H1 (cell line): ENCODE measurements at regions not wholly inside any gene's neighbourhood (a gene's known extent, or its start where the extent isn't known, plus 50 kb on each side); places are given as distances from the start of the nearest gene placed in this dataset.

Source experiments
- CTCF ChIA-PET: fragments of 300-600 bp; sonication (Branson Sonifier 250); formaldehyde crosslinking; loops from one replicate; lab custom pipeline; 2021; ENCODE audit not compliant: partially characterized antibody; lab: Charles Lee
- POLR2A ChIA-PET: fragments of 300-600 bp; sonication (Branson Sonifier 250); formaldehyde crosslinking; loops from one replicate; lab custom pipeline; 2021; ENCODE audit warnings: inconsistent platforms; ENCODE audit not compliant: partially characterized antibody; lab: Charles Lee
- DNase-seq, 2 experiments: peaks; one replicate each; pipeline versions ENCODE4 v3.0.0 to v3.0.0-alpha.2; 2010 to 2022; ENCODE audit warnings: low spot score in 2 of 2, low read depth in 1 of 2, mixed read lengths in 1 of 2
- FAIRE-seq: peaks from 2 replicates; lab custom pipeline; 2011; peaks lifted over from hg19 to GRCh38; lab: Jason Lieb, UNC
- H2AFZ ChIP-seq: 2 replicates; pipeline ENCODE4 v1.8.1; 2012; ENCODE audit warnings: low read length, inconsistent platforms
- H2AK5ac ChIP-seq: 2 replicates; pipeline ENCODE4 v1.6.1; 2013; ENCODE audit warnings: low read depth, low read length
- H2BK120ac ChIP-seq: replicated peaks from 2 replicates; pipeline ENCODE3; 2013; ENCODE audit warnings: low read depth, low read length, inconsistent platforms
- H2BK12ac ChIP-seq: 2 replicates; pipeline ENCODE4 v1.6.1; 2013; ENCODE audit warnings: low read depth, low read length
- H2BK15ac ChIP-seq: 2 replicates; pipeline ENCODE4 v1.6.1; 2013; ENCODE audit warnings: low read length
- H2BK20ac ChIP-seq: 2 replicates; pipeline ENCODE4 v1.6.1; 2013; ENCODE audit warnings: low read length
- H2BK5ac ChIP-seq: 2 replicates; pipeline ENCODE4 v1.6.1; 2013; ENCODE audit warnings: low read depth, low read length
- H3K14ac ChIP-seq: 2 replicates; pipeline ENCODE4 v1.6.1; 2013; ENCODE audit warnings: inconsistent platforms; ENCODE audit not compliant: insufficient read length
- H3K18ac ChIP-seq: 2 replicates; pipeline ENCODE4 v1.6.1; 2013; ENCODE audit warnings: low read length; ENCODE audit errors: extremely low read depth
- H3K23ac ChIP-seq: 2 replicates; pipeline ENCODE4 v1.6.1; 2013; ENCODE audit warnings: inconsistent platforms; ENCODE audit not compliant: insufficient read length
- H3K23me2 ChIP-seq: 2 replicates; pipeline ENCODE4 v1.6.1; 2013; ENCODE audit warnings: low read depth, low read length
- H3K27ac ChIP-seq: 2 replicates; pipeline ENCODE4 v1.6.1; 2011; ENCODE audit warnings: low read depth, low read length, inconsistent platforms
- H3K27me3 ChIP-seq, 4 experiments: replicated peaks in 1 of 4; 1 replicate in 1 of 4; 2 replicates in 3 of 4; pipeline versions ENCODE4 v1.6.1 to v1.8.1; 2011 to 2013; ENCODE audit warnings: low read length in 3 of 4, mild to moderate bottlenecking in 3 of 4, inconsistent platforms in 2 of 4, mixed read lengths in 2 of 4, moderate library complexity in 1 of 4; ENCODE audit not compliant: control insufficient read depth in 3 of 4, insufficient read depth in 3 of 4; ENCODE audit errors: extremely low read depth in 1 of 4
- H3K36me3 ChIP-seq, 4 experiments: 2 replicates each; pipeline versions ENCODE4 v1.6.1 to v1.8.1; 2011 to 2013; ENCODE audit warnings: mild to moderate bottlenecking in 4 of 4, low read length in 3 of 4, moderate library complexity in 2 of 4, control low read depth in 1 of 4, inconsistent platforms in 1 of 4; ENCODE audit not compliant: insufficient read depth in 4 of 4, control insufficient read depth in 2 of 4
- H3K4ac ChIP-seq: replicated peaks from 2 replicates; pipeline ENCODE3; 2013; ENCODE audit warnings: low read length, low read depth, mixed read lengths, inconsistent platforms; ENCODE audit not compliant: insufficient read length
- H3K4me1 ChIP-seq, 4 experiments: replicated peaks in 1 of 4; 1 replicate in 1 of 4; 2 replicates in 3 of 4; pipeline versions ENCODE4 v1.6.1 to v1.8.1; 2011 to 2013; ENCODE audit warnings: low read length in 3 of 4, inconsistent platforms in 2 of 4, mixed read lengths in 1 of 4; ENCODE audit not compliant: insufficient read depth in 4 of 4, control insufficient read depth in 3 of 4
- H3K4me2 ChIP-seq, 2 experiments: 2 replicates each; pipeline versions ENCODE4 v1.6.1 to v1.8.1; 2011 to 2013; ENCODE audit warnings: low read depth in 2 of 2, low read length in 2 of 2, control low read depth in 1 of 2, inconsistent platforms in 1 of 2, mild to moderate bottlenecking in 1 of 2; ENCODE audit not compliant: insufficient read depth in 1 of 2
- H3K4me3 ChIP-seq, 4 experiments: fragments of 200-600, 300-600 bp in 1 of 4; sonication (generic), shearing (Covaris generic), sonication (Bioruptor Twin) in 1 of 4; 2 replicates each; pipeline versions ENCODE4 v1.5.1 to v1.8.1; 2011 to 2016; ENCODE audit warnings: low read length in 4 of 4, low read depth in 3 of 4, control low read depth in 2 of 4, inconsistent platforms in 2 of 4, mild to moderate bottlenecking in 2 of 4, mixed read lengths in 1 of 4, moderate library complexity in 1 of 4; ENCODE audit not compliant: insufficient read depth in 2 of 4; ENCODE audit errors: extremely low read depth in 1 of 4
- H3K56ac ChIP-seq: replicated peaks from 2 replicates; pipeline ENCODE3; 2013; ENCODE audit warnings: low read depth, mild to moderate bottlenecking, mixed read lengths, low read length, inconsistent platforms; ENCODE audit not compliant: insufficient read length
- H3K79me1 ChIP-seq: 2 replicates; pipeline ENCODE4 v1.6.1; 2013; ENCODE audit warnings: low read depth, low read length, control low read depth
- H3K79me2 ChIP-seq, 2 experiments: 2 replicates each; pipeline versions ENCODE4 v1.6.1 to v1.8.1; 2012 to 2013; ENCODE audit warnings: low read length in 2 of 2, mild to moderate bottlenecking in 2 of 2, inconsistent platforms in 1 of 2; ENCODE audit not compliant: insufficient read depth in 2 of 2, control insufficient read depth in 1 of 2
- H3K9ac ChIP-seq, 4 experiments: replicated peaks in 1 of 4; 1 replicate in 1 of 4; 2 replicates in 3 of 4; pipeline versions ENCODE4 v1.6.1 to v1.8.1; 2011 to 2013; ENCODE audit warnings: low read depth in 3 of 4, low read length in 3 of 4, control low read depth in 2 of 4, mild to moderate bottlenecking in 2 of 4, moderate library complexity in 2 of 4, inconsistent platforms in 1 of 4; ENCODE audit errors: extremely low read depth in 1 of 4
- H3K9me3 ChIP-seq, 2 experiments: 2 replicates each; pipeline versions ENCODE4 v1.6.1 to v1.8.1; 2012 to 2013; ENCODE audit warnings: mild to moderate bottlenecking in 2 of 2, moderate library complexity in 2 of 2, control low read depth in 1 of 2, inconsistent platforms in 1 of 2, low read depth in 1 of 2, low read length in 1 of 2, mixed read lengths in 1 of 2; ENCODE audit not compliant: insufficient read depth in 2 of 2
- H4K20me1 ChIP-seq, 2 experiments: replicated peaks in 1 of 2; 2 replicates each; pipeline versions ENCODE3 to v1.8.1; 2011 to 2013; ENCODE audit warnings: inconsistent platforms in 2 of 2, low read length in 2 of 2, mild to moderate bottlenecking in 1 of 2; ENCODE audit not compliant: insufficient read depth in 2 of 2, control insufficient read depth in 1 of 2
- H4K5ac ChIP-seq: 2 replicates; pipeline ENCODE4 v1.6.1; 2013; ENCODE audit warnings: low read length, low read depth, mixed read lengths, inconsistent platforms; ENCODE audit not compliant: insufficient read length
- H4K8ac ChIP-seq: 2 replicates; pipeline ENCODE4 v1.8.0; 2013; ENCODE audit warnings: mild to moderate bottlenecking, moderate library complexity, low read length, inconsistent platforms; ENCODE audit not compliant: insufficient read depth; ENCODE audit errors: extremely low read depth
- H4K91ac ChIP-seq: replicated peaks from 2 replicates; pipeline ENCODE3; 2013; ENCODE audit warnings: low read length, mixed read lengths, inconsistent platforms; ENCODE audit not compliant: insufficient read length
- NANOG ChIP-seq: IDR thresholded peaks from 2 replicates; pipeline ENCODE4 v1.6.1; 2011; ENCODE audit warnings: low read length, low read depth, mild to moderate bottlenecking, inconsistent platforms; ENCODE audit not compliant: insufficient read depth, poor library complexity, severe bottlenecking
- WGBS, 2 experiments: shearing (Covaris generic) in 1 of 2; methylation state at CpG; one replicate each; pipeline versions ENCODE4 v1.1.6 to v1.1.7; 2013 to 2015; ENCODE audit warnings: low lambda C conversion rate in 2 of 2, mixed read lengths in 2 of 2, inconsistent platforms in 1 of 2, low coverage in 1 of 2, missing lambda C conversion rate in 1 of 2; ENCODE audit not compliant: insufficient replicate concordance in 2 of 2, insufficient coverage in 1 of 2, insufficient read length in 1 of 2; ENCODE audit errors: extremely low coverage in 1 of 2, missing lambda C conversion rate in 1 of 2; 5-methylcytosine and 5-hydroxymethylcytosine counted together

DNA sequence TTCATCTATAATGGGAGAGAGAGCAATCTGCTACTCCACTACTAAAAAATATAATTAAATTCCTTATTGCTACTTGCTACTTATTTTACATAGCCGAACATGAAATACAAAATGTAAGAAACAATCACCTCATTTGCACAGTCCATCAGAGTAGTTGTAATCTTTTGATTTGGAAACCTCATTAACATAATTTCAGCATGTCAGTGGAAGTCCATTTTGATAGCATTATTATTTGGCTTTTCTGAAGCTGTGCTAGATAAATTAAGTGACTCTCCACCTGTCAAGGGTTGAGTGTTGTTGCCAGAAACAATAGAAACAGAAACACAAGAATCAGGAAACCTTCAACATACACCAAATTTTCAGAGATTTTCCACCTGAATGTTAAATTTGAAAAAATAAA, 250.0 kb downstream of the RFPL4B start:
- Histone ChIP-seq H2BK20ac (no peak overlapping the region), H3K79me2 (no peaks in the 10 kb centered on the region), H4K8ac (no peak overlapping the region), H3K27ac (no peak overlapping the region), H3K23ac (no peak overlapping the region), H2BK15ac (no peak overlapping the region), H4K5ac (no peak overlapping the region), H2BK120ac (no peak overlapping the region), H2BK12ac (no peak overlapping the region), H2AFZ (no peak overlapping the region), H3K36me3 (no peaks in the 10 kb centered on the region), H3K4me3 (no peak overlapping the region), H2AK5ac (no peak overlapping the region), H4K91ac (no peak overlapping the region), H3K14ac (no peak overlapping the region), H3K4ac (no peak overlapping the region), H3K79me1 (no peaks in the 10 kb centered on the region), H3K4me2 (no peak overlapping the region), H2BK5ac (no peak overlapping the region), H3K18ac (no peak overlapping the region), H3K4me1 (no peaks in the 10 kb centered on the region), H3K27me3 (no peaks in the 10 kb centered on the region), H4K20me1 (no peaks in the 10 kb centered on the region), H3K9ac (no peak overlapping the region), H3K9me3 (peaks cover 0 to 7% of the 10 kb centered on the region in 2 experiments; a peak in 2 of 4 replicates), H3K23me2 (no peaks in the 10 kb centered on the region), H3K56ac (no peak overlapping the region)
- POLR2A ChIA-PET, result no interaction called here
- no peak for FAIRE-seq
- 89% methylated on average over 1 of the region's 1 CpG; no CpG with 5 or more reads in 1 of the 2 experiments for WGBS, 2 experiments
- CTCF ChIA-PET, result interaction anchor here (0.6 kb wide), 1 partner anchor 299 kb away, joined by 4 read pairs; no protein-coding TSS in a partner anchor
- no peak for DNase-seq
- no peak for TF ChIP-seq NANOG
